NCI-H345 treated with DMSO at 0.1 percent for 48 hours (cell line): ENCODE measurements at regions not wholly inside any gene's neighbourhood (a gene's known extent, or its start where the extent isn't known, plus 50 kb on each side); places are given as distances from the start of the nearest gene placed in this dataset.
"Not testable (repeated sequence)": the region's sequence is repeated elsewhere in the genome, so short reads cannot be mapped to it uniquely, and the experiment has no call there.

Experiments used
- DNase-seq: peaks from one replicate; lab custom pipeline; 2025; ENCODE audit not compliant: unreplicated experiment; lab: John Stamatoyannopoulos, UW

GRCh38 chr7:122248472-122248871 is 56.1 kb downstream of the FEZF1 start:
- DNase-seq: no peak

- DNase-seq: not testable (repeated sequence)
These were observed 65.8 kb downstream of the FEZF1 start for GRCh38 chr7:122238729-122239128.

- peak; percentile 13 for DNase-seq
These were observed 66.3 kb downstream of the FEZF1 start for GRCh38 chr7:122238297-122238696.

DNA sequence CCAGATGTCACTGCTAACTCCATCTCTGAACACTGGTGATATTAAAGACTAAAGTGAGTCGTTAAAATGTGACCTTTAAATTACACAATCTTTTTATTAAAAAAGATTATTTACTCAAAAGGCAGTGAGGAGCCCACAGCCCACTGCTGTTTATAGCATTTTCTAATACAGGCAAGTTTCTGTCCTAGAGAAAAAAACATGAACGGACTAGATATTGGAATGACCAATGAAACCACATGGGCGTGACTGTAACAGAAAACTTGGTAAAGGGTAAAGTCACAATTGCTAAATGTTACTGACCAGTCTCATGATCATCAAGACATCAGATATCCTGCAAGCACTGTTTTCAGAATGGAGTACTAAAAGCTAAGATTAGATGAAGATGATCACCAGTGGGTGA is 78.7 kb downstream of the FEZF1 start:
- DNase-seq: no peak

DNA sequence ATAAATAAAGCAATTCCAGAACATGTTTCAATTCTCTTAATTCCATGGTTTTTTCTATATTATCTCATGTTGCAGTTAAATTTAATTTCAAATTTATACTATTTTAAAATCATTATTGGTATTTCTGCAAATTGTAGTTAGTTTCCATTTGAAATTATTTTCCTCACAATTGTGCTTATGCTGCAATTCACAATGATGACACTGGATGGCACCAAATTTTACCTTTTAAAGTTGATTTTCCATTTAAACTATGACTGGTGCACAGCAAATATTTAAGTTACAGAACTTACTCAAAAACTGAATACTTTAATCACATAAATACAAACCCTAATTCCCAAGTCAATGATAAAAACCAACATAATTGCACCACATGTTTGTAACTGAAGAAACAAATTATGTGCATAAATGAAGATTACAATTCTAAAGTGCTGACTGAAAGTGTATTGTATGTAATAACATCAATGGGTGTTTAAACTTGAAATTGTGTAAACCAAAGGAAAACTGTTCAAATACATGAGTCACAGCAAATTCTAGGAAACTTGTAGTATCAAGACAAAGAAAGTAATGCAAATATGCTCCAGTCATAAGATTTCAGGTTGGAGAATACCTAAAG is 75.3 kb upstream of the AASS start:
- DNase-seq: peak; percentile 14

DNA sequence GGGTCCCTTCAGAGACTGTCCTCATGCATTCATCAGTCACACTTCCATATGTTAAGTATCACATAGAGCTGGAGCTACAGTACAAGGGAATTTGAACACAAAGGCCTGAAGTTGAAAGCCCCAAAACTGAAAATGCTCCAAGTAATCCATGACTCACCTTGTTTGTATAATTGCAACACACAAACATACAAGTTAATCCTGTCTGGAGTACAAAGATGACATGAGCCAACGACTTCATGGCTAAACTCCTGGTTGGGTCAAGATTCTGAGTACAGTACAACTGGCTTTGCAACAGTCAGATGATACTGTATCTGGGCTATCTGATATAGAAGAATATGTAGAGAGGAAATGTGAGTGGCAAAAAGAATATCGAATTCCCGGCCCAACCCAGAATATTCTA is 73.1 kb upstream of the AASS start:
- DNase-seq: no peak

GRCh38 chr7:122212754-122213153 is 68.7 kb upstream of the AASS start:
- DNase-seq: no peak

DNA sequence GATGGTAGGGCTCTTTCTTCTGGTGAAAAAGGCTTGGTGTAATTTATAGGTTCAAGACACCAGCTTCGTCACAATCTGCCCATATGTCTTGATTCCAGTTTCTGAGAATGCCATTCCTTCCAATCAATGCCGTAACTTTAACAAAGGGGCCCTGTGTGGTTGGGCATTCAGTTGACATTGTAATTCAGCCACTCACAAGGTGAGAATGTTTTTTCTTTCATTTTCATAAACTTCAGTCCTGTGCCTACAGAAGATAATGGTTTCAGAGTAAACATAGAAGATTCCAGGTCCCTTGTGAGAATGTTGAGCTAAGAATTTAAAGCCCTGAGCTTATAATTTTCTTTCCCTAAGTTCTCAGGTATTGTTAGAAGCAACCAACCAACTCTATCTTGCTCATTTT is 67.3 kb upstream of the AASS start:
- no peak for DNase-seq

DNA sequence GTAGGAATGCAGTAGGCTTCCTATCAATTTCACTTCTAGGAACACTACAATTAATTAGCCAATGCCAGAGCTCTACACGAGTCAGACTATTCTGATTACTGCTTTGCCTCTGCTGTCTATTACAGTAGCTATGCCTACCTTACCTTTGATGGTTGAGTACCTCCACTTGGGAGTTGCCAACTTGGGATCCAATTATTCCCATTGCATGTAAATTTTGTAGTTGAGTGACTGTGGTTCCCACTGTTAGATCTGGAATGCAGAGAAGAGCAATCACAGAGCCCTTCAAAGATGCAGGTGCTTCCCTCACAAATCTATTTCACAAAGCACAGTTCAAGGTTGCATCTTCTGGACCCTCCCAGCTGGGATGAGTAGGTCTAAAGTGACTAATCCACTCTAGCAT is 62.9 kb upstream of the AASS start:
- DNase-seq: no peak

DNA sequence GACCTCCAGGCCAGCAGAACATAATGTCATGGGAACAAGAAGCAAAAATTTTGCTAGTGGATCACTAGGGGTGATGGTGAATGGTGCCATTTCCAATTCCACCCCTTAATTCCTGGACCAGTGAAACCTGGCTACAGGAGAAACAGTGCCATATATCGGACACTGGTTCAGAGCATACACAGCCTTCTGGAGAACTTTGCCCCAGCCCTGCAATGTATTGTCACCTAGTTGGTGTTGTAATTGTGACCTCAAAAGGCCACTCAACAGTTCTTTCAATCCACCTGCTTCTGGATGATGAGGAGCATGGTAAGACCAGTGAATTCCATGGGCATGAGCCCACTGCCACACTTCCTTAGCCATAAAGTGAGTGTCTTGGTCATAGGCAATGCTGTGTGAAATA is 59.8 kb upstream of the AASS start:
- no peak for DNase-seq

GRCh38 chr7:122200888-122201287 is 56.8 kb upstream of the AASS start:
- no peak for DNase-seq

DNA sequence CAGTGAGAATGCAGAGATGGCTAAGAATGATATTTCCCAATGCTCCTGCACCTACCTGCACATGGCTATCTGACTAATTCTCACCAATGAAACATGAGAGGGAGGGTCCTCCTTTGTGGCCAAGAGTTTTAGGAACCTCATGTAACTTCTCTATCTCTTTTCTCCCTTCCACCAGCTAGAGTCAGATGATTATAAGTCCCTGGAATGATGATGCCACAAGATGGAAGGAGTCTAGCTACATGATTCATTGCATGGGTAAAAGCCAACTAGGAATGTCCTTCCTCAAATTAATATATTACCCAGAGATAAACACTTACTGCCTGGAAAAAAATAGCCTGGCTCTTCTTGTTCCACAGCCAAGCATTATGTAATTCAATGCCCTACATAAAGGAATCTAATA is 55.1 kb upstream of the AASS start:
- DNase-seq: no peak

GRCh38 chr7:122198581-122198980 is 54.5 kb upstream of the AASS start:
- DNase-seq: no peak
